ENCODE measurements at regions not wholly inside any gene's neighbourhood (a gene's known extent, or its start where the extent isn't known, plus 50 kb on each side); places are given as distances from the start of the nearest gene placed in this dataset.
A peak's percentile ranks its signal among the peaks of the same experiment; 100 is the strongest.

DNA sequence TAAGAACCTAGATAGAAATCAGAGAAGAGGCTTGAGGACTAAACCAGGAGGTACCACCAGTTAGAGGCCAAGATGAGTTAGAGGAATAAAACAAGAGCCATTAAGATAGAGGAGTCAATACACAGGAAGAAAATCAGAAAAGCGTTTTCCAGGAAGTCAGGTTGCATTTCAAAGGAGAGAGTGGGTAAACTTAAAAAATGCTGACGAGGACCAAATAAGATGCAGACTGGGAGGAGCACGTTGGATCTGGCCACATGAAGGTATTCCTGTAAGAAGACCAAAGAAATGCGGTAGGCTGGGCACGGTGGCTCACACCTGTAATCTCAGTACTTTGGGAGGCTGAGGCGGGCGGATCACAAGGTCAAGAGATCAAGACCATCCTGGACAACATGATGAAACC lies 533.1 kb upstream of the TENM3 start:
- no peak for DNase-seq (ENCODE audit: low read depth)

DNA sequence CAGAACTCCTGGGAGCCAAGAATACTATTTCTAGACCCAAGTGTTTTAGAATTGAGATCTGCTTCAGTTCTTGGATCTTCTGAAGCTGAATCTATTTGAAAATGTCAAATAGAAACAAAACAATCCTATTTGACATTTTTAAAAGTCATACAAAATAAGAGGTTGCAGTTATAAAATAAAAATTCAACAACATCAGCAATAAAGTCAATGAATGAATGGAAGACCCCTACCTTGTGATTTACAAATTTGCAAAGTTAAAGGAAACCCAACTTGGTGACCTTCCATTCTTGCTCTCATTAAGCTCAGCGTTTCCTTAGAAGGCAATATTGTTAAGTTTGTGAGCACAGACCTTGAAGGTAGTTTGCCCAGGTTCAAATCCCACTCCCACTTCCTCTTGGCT lies 531.8 kb upstream of the TENM3 start:
- DNase-seq (ENCODE audit: low read depth) = no peak

DNA sequence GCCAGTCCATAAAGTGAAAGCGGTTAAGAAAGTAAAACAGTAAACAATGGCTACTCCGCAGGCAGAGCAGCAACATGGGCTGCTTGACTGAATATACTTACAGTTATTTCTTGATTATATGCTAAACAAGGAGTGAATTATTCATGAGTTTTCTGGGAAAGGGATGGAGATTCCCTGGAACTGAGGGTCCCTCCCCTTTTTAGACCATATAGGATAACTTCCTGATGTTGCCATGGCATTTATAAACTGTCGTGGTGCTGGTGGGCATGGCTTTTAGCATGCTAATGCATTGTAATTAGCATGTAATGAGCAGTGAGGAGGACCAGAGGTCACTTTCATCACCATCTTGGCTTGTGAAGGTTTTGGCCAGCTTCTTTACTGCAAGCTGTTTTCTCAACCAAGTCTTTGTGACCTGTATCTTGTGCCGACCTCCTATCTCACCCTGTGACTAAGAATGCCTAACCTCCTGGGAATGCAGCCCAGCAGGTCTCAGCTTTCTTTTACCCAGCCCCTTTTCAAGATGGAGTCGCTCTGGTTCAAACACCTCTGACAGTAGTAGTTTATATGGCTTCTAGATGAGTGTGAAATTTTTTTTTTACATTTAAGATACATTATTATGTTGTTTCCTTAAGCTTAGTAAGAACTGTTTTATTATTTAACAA lies 514.8 kb upstream of the TENM3 start:
- peak; percentile 31 for DNase-seq (ENCODE audit: low read depth)

DNA sequence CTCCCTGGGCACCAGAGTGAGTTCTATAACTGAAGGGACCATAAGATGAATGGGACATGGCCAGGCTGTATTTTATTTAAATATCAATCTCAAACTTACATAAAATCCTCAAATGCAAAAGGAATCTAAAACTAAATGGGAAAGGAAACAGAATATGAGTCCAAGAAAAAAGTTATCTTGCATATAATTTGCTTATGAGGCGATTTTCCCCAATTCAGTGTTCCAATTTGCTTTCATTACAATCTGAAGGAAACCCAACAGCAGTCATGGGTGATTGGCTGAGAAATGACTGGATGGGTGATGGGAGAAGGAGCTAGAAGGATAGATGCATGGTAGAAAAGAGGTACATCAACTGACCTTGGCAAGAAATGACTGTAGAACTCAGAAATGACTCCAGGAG lies 511.3 kb upstream of the TENM3 start:
- no peak for DNase-seq (ENCODE audit: low read depth)

DNA sequence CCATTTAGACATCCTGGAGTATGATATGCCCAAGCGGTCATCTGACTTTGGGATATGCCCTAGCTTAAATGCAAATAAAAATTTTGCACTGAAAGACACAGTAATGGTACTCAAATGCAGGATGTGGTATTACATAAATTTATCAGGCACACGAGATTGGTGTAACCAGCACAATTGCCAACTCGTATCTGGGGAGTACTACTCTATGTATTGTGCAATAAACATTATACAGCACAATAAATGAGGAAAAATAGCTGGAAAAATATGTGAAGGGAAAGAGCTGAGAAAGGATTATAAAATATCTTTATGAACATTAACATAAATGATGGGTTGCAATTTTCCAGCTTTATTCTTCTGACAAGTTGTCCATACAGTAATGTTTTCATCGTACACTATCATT lies 505.5 kb upstream of the TENM3 start:
- DNase-seq (ENCODE audit: low read depth) = no peak

DNA sequence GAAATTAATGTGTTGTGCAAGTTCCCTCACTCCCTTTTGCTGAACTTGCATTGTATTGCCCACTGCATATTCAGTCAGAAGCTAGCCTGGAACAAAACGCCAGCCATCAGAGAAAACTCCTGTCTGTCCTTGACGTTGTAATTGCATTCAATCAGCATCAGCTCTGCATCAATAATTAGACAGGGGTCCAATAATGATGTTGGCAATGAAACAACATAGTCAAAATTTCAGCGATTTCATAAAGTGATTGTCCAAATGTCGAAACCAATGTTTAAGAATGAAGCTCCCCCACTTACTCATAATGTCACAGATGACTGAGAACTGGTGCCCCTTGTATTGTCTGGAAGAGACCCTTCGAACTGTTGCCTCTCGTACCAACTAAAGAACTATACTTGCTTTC lies 504.2 kb upstream of the TENM3 start:
- DNase-seq (ENCODE audit: low read depth) = no peak

DNA sequence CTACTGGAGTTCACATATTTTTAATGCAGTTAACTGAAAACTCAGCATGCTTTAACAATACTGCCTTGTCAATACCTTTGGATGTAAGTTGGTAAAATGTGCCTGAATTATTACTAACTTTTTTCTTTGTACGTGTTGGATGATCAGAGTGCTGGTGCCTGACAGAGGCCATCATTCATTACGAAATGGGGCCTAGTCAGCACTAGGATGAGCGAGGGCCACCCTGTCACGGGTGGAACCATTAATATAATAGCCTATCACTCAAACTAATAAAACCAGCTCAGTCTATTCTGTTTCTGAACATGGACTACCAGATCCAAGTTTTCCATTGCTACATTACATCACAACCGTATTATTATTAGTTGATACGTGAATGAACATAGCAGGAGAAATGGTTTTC lies 501.7 kb upstream of the TENM3 start:
- DNase-seq (ENCODE audit: low read depth) = no peak

DNA sequence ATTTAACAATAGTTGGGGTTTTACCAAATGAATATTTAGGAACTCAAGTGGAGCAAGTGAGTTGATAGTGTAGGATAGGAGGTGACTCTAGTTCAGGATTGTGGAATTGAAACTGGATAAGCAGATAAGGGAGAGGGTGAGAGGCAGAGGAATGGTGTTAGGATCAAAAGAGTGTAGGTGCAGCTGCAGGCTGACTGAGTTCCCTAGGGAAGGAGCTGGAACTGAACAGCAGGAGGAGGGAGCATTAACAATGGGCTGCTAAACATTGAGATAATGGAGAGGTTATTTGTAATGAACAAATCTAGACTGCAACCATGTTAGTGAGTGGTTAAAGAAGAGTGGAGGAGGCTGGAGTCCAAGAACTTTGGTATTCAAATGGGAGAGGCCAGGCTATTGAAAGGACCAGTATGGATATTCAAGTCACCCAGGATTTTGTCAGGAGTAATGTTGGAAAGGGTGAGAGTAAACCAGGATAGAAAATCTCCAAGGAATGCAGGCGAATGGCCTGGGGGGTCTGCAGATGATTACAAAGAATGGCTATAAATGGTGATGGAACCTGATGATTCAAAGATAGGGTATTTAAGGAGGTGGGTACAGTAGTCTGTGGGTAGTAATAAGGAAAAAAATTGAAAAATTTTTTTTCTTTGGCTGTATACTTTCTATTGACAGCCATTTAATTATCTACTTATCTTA lies 497.1 kb upstream of the TENM3 start:
- DNase-seq (ENCODE audit: low read depth) = peak; percentile 73

DNA sequence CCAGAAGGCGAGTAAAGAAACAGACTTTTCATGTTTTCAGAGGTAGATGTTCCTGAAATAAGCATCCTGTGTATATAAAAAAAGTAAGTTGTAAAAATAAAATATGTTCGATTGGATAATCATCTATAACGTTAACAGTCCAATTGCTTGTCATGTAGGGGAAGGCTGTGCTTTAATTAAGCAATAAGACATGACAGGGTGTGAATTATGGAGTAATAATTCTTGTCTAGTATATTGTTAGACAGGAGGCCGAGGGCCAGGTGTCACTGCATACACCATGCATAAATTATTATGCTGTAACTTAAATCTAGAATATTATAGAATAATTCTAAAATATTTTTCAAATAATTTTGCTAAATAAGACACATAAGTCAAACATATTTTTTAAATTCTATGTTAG lies 494.6 kb upstream of the TENM3 start:
- no peak for DNase-seq (ENCODE audit: low read depth)

DNA sequence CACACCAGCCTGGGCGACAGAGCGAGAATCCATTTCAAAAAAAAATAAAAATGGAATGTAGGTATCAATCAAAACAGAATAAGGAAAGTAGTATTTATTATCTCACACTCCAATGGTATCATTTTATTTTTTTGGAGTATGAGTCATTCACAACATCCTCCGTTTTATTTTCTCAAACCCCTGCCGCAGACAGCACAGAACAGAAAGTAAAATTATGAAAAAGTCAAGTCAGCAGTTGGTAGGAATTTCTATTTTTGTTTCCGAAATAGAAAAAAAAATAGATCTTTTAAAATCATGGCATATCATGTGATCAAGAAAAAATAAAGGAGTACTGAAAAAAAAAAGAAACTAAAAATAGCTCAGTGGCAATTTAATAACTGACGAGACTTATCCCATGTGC lies 490.7 kb upstream of the TENM3 start:
- DNase-seq (ENCODE audit: low read depth) = peak; percentile 34

DNA sequence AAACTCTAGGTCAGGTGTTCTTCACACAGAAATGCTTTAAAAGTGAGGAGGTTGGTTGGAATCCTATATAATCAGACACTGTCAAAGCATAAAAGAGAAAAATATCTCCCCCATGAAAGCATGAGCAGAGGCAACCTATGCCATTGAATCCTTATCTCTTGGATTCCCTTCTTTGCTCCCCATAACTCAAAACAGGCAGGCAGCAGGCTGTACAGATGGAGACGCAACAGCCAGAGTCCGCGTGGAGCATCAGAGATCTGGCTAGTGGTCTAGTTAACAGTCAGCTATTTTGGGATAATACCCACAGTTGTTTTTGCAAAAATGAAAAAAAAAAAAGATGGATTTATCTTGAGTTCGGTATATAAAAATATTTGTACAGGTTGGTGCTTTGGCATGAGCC lies 490.0 kb upstream of the TENM3 start:
- DNase-seq (ENCODE audit: low read depth) = no peak

DNA sequence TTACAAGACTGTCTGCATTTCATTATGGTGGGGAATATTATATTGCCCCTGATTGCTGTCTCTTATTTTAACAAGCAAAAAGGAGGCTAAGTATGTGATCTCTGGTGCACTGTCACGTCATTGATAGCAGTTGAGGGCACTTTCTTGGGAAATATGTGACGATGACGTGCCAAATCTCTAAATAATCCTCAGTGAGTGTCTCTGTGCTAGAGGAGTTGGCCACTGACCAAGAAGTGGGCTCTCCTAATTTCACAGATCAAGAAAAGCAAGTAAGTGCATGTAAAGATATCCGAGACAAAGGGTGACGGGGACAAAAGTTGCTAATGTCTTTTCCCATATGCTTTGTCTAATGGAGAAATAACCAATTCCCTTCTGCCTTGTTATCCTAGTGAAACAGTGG lies 487.4 kb upstream of the TENM3 start:
- no peak for DNase-seq (ENCODE audit: low read depth)

DNA sequence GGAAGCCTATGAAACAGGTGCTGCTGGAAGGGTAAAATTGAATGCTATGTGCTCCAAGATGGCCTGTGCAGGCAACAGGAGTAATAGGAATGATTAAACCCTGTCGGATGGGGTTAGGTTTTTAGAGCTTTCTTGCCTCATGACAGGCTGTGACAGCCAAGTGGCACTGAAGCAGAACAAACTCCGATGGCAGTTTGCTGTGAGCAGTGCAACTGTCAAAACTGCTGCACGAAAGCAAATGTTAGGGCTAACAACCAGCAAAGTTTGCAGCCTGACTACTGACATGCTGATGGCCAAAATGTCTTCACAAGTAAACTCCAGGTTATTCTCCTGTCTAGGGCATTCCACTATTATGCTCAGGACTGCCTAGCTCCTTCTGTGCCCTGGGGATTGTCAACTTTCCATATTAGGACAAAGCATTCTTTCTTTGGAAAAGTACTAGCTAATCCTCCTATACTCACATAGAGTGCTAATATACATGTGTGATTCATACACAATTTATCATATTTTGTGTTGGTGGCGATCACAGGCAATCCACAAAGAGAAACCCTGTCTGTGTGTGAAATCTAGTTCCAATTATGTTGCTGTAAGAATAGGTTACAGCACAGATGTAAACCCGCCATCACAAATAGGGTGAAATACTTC lies 486.6 kb upstream of the TENM3 start:
- DNase-seq (ENCODE audit: low read depth) = no peak

DNA sequence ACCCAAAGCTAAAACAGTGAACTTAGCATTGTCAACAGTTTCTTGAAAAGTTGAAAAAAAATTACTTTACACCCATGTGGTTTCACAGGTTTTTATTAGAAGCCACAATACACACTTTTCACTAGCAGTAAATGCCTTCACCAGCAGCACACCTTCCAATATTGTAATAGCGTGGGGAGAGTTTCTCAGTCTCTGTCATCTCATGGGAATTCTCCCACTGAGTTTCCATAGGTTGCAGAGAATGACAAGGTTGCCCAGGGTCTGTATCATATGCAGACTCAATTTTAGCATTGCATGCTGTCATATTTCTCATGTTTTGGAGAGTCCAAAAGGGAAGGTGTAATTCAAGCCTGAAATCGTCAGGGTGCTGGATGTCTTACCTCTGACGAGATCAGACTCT lies 486.1 kb upstream of the TENM3 start:
- no peak for DNase-seq (ENCODE audit: low read depth)

DNA sequence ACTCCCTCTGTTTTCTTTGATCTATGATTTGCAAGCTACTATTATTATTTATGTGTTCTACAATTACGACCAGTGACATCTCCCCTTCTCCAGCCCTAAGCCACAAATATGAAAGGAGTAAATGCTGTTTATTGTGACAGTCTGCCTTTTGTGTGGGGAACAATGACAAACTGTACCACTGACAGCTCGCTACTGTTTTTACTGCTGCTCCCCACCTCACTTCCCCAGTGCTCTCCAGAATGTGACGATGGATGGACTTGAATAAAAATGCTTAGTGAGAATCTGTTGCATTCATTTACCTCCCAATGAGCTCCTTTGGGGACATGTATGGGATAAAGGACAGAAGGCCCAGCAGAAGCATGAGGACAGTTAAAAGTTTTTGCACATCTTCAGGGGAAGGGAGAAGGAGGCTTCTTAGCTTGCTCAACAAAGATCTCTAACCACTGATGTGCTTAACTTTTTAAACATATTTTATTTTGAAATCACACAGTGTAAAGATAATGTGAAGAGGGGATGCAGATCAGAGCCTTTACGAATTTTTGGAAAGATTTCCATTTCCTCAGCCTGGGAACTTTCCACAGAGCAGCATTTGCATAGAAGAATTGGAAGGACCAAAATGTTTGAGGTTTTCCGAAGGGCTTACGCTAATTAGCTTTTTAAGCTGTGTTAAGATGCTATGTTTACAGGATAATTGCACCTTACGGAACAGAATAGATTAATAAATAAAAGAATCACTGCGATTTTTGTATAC lies 485.1 kb upstream of the TENM3 start:
- DNase-seq (ENCODE audit: low read depth) = no peak

DNA sequence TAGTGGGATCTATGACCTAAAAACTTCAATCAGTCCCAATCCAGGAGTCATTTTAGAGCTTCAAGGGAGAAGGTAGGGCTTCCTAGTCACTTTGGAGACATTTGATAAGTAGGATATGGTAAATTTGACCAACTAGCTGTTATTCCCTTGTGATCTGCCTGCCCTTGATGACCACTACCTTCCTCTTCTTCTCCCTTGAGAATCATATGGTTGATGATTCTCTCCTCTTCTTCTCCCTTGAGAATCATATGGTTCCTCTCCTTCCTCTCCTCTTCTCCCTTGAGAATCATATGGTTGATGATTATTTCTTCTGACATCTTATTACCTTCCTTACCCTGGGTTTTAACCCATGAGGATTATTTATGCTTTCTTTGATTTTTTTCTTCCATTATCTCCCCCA lies 482.6 kb upstream of the TENM3 start:
- DNase-seq (ENCODE audit: low read depth) = no peak

DNA sequence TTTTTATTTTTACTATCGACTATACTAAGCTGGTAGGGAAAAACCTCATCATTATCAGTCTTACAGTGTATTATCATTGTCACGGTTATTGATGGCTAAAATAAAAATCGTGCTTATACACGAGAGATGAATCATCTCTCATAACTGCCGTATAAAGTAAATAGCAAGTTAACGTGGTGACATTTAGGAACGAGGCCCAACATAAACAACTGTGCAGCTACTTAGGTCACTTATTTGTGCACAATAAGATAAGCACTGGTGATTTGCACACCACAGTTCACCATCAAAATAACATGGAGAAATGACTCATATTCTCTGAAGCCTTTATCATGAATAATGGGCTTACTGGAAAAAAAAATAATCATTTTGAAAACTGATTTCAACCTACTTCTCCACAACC lies 482.0 kb upstream of the TENM3 start:
- DNase-seq (ENCODE audit: low read depth) = peak; percentile 67

DNA sequence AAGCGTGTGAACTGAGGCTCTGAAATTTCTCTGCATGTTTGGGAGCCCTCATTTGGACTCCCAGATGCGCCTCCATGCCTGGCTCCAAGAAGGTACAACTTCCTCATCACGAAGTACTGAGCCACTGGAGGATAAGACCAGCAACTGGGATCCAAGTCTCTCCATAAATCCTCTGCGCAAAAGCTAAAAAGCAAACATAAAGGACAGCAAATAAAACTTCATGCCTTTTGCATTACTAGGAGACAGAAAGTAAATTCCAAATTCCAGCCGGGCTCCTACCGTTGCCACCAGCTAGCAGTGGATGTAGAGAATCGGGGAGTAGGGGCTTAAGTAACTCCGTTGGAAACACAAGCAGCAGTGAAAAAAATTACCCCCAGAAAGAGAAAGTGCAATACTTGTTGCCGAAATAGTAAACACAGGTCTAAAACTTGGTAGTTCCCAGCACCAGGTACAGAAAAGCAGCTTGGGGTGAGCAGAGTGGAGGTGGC lies 477.1 kb upstream of the TENM3 start:
- peak; percentile 54 for DNase-seq (ENCODE audit: low read depth)

DNA sequence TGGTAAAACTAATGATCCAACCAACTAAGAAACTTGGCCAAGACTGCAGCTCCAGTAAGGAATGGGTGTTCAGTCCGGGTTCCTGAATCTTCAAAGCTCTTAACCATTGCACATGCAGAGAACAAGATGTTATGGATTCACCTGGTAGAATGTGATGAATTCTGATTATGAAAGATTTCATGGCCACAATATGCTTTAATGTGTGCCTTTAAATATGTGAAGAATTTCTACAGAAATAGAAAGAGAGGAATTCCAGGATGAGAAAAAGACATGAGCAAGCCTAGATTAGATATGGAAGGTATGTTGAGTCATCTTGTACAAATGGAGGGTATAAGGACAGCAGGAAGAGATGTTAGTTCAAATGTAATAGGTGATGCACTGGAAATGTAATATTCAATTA lies 472.2 kb upstream of the TENM3 start:
- DNase-seq (ENCODE audit: low read depth) = no peak

DNA sequence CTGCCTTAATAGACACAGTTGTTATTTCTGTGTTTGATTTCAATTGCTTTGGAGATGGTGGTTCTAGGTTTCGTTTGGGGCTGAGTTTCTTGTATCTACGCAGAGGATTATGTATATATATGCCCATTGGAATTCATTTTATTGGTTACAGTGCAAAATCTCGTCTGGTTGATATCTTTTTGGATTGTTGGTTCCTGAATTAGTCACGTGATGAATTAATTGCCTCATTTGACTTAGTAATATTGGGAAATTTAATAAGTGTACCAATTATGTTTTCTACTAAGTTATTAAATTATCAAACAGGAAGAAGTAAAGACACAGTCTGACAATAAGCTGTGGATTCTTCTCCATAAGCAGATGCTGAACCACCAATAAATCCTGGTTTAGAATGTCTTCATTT lies 467.9 kb upstream of the TENM3 start:
- DNase-seq (ENCODE audit: low read depth) = no peak

DNA sequence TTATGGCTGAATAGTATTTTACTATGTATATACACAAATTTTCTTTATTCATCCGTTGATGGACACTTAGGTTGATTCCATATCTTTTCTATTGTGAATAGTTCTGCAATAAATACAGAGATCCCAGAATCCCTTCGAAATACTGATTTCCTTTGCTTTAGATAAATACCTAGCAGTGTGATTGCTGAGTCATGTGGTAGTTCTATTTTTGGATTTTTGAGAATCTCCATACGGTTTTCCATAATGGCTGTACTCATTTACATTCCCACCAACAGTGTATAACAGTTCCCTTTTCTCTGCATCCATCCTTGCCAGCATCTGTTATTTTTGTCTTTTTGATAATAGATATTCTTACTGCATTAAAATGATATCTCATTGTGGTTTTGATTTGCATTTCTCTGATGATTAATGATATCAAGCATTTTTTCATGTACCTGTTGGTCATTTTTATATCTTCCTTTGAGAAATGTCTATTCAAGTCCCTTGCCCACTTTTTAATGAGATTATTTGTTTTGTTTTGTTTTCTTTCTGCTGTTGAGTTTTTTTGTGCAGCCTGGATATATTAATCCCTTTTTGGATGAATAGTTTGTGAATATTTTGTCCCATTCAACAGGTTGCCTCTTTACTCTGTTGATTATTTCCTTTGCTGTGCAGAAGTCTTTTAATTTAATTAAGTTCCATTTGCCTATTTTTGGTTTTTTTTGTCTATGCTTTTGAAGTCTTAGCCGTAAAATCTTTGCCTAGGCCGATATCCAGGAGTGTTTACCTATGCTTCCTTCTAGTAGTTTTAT lies 466.7 kb upstream of the TENM3 start:
- DNase-seq (ENCODE audit: low read depth) = no peak

DNA sequence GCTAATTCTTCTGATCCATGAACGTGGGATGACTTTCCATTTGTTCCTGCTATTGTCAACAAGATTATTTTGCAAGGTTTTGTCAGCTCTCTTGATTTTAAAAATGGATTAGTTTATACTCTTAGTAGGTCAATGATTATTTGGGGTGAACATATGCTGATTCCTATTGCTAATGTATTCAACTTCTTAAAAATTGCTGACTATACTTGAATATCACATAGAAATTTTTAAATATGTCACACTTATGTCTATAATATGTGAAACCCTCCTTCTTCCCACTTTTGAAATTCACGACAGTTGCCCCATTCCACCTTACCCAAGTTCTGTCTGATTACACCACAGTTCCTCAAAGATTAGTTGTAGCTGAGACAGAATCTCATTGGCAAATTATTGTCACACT lies 465.7 kb upstream of the TENM3 start:
- DNase-seq (ENCODE audit: low read depth) = no peak
